ENCODE measurements at regions not wholly inside any gene's neighbourhood (a gene's known extent, or its start where the extent isn't known, plus 50 kb on each side); places are given as distances from the start of the nearest gene placed in this dataset.

DNA sequence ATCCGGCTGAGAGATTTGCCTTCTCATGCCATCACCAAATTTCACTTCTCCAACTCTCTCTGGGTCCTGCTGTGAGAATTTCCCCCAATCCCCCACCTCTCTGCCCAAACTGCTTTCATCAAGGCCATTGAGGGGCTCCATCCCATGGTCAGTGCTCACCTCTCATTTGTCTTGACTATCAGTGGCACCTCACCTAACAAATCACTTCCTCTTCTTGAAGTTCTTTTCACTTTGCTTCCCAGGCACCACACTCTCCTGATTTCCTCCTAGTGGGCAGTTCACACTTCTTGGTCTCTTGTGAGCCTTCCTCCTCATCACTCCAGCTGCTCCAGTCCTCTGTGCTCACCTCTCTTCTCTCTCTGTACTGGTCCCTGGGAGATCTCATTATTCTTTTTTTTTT lies 169.6 kb downstream of the OPA1 start (continued):
- TF ChIP-seq, protein P1, sequence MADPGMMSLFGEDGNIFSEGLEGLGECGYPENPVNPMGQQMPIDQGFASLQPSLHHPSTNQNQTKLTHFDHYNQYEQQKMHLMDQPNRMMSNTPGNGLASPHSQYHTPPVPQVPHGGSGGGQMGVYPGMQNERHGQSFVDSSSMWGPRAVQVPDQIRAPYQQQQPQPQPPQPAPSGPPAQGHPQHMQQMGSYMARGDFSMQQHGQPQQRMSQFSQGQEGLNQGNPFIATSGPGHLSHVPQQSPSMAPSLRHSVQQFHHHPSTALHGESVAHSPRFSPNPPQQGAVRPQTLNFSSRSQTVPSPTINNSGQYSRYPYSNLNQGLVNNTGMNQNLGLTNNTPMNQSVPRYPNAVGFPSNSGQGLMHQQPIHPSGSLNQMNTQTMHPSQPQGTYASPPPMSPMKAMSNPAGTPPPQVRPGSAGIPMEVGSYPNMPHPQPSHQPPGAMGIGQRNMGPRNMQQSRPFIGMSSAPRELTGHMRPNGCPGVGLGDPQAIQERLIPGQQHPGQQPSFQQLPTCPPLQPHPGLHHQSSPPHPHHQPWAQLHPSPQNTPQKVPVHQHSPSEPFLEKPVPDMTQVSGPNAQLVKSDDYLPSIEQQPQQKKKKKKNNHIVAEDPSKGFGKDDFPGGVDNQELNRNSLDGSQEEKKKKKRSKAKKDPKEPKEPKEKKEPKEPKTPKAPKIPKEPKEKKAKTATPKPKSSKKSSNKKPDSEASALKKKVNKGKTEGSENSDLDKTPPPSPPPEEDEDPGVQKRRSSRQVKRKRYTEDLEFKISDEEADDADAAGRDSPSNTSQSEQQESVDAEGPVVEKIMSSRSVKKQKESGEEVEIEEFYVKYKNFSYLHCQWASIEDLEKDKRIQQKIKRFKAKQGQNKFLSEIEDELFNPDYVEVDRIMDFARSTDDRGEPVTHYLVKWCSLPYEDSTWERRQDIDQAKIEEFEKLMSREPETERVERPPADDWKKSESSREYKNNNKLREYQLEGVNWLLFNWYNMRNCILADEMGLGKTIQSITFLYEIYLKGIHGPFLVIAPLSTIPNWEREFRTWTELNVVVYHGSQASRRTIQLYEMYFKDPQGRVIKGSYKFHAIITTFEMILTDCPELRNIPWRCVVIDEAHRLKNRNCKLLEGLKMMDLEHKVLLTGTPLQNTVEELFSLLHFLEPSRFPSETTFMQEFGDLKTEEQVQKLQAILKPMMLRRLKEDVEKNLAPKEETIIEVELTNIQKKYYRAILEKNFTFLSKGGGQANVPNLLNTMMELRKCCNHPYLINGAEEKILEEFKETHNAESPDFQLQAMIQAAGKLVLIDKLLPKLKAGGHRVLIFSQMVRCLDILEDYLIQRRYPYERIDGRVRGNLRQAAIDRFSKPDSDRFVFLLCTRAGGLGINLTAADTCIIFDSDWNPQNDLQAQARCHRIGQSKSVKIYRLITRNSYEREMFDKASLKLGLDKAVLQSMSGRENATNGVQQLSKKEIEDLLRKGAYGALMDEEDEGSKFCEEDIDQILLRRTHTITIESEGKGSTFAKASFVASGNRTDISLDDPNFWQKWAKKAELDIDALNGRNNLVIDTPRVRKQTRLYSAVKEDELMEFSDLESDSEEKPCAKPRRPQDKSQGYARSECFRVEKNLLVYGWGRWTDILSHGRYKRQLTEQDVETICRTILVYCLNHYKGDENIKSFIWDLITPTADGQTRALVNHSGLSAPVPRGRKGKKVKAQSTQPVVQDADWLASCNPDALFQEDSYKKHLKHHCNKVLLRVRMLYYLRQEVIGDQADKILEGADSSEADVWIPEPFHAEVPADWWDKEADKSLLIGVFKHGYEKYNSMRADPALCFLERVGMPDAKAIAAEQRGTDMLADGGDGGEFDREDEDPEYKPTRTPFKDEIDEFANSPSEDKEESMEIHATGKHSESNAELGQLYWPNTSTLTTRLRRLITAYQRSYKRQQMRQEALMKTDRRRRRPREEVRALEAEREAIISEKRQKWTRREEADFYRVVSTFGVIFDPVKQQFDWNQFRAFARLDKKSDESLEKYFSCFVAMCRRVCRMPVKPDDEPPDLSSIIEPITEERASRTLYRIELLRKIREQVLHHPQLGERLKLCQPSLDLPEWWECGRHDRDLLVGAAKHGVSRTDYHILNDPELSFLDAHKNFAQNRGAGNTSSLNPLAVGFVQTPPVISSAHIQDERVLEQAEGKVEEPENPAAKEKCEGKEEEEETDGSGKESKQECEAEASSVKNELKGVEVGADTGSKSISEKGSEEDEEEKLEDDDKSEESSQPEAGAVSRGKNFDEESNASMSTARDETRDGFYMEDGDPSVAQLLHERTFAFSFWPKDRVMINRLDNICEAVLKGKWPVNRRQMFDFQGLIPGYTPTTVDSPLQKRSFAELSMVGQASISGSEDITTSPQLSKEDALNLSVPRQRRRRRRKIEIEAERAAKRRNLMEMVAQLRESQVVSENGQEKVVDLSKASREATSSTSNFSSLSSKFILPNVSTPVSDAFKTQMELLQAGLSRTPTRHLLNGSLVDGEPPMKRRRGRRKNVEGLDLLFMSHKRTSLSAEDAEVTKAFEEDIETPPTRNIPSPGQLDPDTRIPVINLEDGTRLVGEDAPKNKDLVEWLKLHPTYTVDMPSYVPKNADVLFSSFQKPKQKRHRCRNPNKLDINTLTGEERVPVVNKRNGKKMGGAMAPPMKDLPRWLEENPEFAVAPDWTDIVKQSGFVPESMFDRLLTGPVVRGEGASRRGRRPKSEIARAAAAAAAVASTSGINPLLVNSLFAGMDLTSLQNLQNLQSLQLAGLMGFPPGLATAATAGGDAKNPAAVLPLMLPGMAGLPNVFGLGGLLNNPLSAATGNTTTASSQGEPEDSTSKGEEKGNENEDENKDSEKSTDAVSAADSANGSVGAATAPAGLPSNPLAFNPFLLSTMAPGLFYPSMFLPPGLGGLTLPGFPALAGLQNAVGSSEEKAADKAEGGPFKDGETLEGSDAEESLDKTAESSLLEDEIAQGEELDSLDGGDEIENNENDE (IDR thresholded peaks at IDR 0.05; ENCODE audit: insufficient replicate concordance, low read length), result no peak
- no peak for TF ChIP-seq BCL11A (IDR thresholded peaks at IDR 0.05; ENCODE audit: low read depth in 2 of 2, low read length in 2 of 2)
- no peak for TF ChIP-seq KDM4A (IDR thresholded peaks at IDR 0.05; ENCODE audit: low read depth, low read length, severe bottlenecking)

All from H1 (cell line).